ENCODE measurements at regions not wholly inside any gene's neighbourhood (a gene's known extent, or its start where the extent isn't known, plus 50 kb on each side); places are given as distances from the start of the nearest gene placed in this dataset.

GRCh38 chr6:40973304-40973703 is 65.7 kb downstream of the UNC5CL start:
- no peak overlapping the region for H3K4me2 ChIP-seq (ENCODE audit: extremely low read depth, insufficient read depth, low read length)
- no peak for TF ChIP-seq EZH2 (IDR thresholded peaks at IDR 0.05; ENCODE audit: low read length, missing control alignments)
- TF ChIP-seq, protein P1, sequence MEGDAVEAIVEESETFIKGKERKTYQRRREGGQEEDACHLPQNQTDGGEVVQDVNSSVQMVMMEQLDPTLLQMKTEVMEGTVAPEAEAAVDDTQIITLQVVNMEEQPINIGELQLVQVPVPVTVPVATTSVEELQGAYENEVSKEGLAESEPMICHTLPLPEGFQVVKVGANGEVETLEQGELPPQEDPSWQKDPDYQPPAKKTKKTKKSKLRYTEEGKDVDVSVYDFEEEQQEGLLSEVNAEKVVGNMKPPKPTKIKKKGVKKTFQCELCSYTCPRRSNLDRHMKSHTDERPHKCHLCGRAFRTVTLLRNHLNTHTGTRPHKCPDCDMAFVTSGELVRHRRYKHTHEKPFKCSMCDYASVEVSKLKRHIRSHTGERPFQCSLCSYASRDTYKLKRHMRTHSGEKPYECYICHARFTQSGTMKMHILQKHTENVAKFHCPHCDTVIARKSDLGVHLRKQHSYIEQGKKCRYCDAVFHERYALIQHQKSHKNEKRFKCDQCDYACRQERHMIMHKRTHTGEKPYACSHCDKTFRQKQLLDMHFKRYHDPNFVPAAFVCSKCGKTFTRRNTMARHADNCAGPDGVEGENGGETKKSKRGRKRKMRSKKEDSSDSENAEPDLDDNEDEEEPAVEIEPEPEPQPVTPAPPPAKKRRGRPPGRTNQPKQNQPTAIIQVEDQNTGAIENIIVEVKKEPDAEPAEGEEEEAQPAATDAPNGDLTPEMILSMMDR (conservative IDR thresholded peaks at IDR 0.05 in 1 of 2, IDR thresholded peaks at IDR 0.05 in 1 of 2; ENCODE audit: low read depth in 1 of 2, low read length in 2 of 2): no peak
- no peak overlapping the region for H3K4me3 ChIP-seq (replicated peaks in 1 of 4; ENCODE audit: control extremely low read depth in 1 of 4, insufficient read depth in 1 of 4, low read depth in 3 of 4, low read length in 4 of 4)
- no peak overlapping the region for H3K27ac ChIP-seq (ENCODE audit: insufficient read depth, low read length)
- no peak overlapping the region for H2AFZ ChIP-seq (ENCODE audit: low read length)
- no peak overlapping the region for H3K9ac ChIP-seq (ENCODE audit: insufficient read depth, low read length)
- no peaks in the 10 kb centered on the region for H3K79me2 ChIP-seq (ENCODE audit: control insufficient read depth, insufficient read depth, low read length)
- no peaks in the 10 kb centered on the region for H3K4me1 ChIP-seq (ENCODE audit: control insufficient read depth, extremely low read depth, insufficient read depth, low read length)
- no peaks in the 10 kb centered on the region for H4K20me1 ChIP-seq (ENCODE audit: control insufficient read depth, extremely low read depth, insufficient read depth, low read length)
- no peaks in the 10 kb centered on the region for H3K9me3 ChIP-seq (ENCODE audit: control insufficient read depth, insufficient read depth, low read depth, low read length)
- H3K36me3 ChIP-seq (ENCODE audit: control insufficient read depth, insufficient read depth, low read length): no peaks in the 10 kb centered on the region
- no peak for DNase-seq (ENCODE audit: low read depth in 2 of 2)
- no peaks in the 10 kb centered on the region for H3K27me3 ChIP-seq (ENCODE audit: control insufficient read depth, insufficient read depth, low read length)

GRCh38 chr6:40972814-40973213 is 66.2 kb downstream of the UNC5CL start:
- no peaks in the 10 kb centered on the region for H3K36me3 ChIP-seq (ENCODE audit: control insufficient read depth, insufficient read depth, low read length)
- no peak overlapping the region for H3K9ac ChIP-seq (ENCODE audit: insufficient read depth, low read length)
- no peaks in the 10 kb centered on the region for H4K20me1 ChIP-seq (ENCODE audit: control insufficient read depth, extremely low read depth, insufficient read depth, low read length)
- H3K79me2 ChIP-seq (ENCODE audit: control insufficient read depth, insufficient read depth, low read length): no peaks in the 10 kb centered on the region
- no peaks in the 10 kb centered on the region for H3K27me3 ChIP-seq (ENCODE audit: control insufficient read depth, insufficient read depth, low read length)
- no peak overlapping the region for H3K4me2 ChIP-seq (ENCODE audit: extremely low read depth, insufficient read depth, low read length)
- H2AFZ ChIP-seq (ENCODE audit: low read length): no peak overlapping the region
- H3K27ac ChIP-seq (ENCODE audit: insufficient read depth, low read length): no peak overlapping the region
- TF ChIP-seq EZH2 (IDR thresholded peaks at IDR 0.05; ENCODE audit: low read length, missing control alignments): no peak
- TF ChIP-seq, protein P1 (conservative IDR thresholded peaks at IDR 0.05 in 1 of 2, IDR thresholded peaks at IDR 0.05 in 1 of 2; ENCODE audit: low read depth in 1 of 2, low read length in 2 of 2): no peak
- no peaks in the 10 kb centered on the region for H3K4me1 ChIP-seq (ENCODE audit: control insufficient read depth, extremely low read depth, insufficient read depth, low read length)
- no peaks in the 10 kb centered on the region for H3K9me3 ChIP-seq (ENCODE audit: control insufficient read depth, insufficient read depth, low read depth, low read length)
- H3K4me3 ChIP-seq (replicated peaks in 1 of 4; ENCODE audit: control extremely low read depth in 1 of 4, insufficient read depth in 1 of 4, low read depth in 3 of 4, low read length in 4 of 4): no peak overlapping the region
- no peak for DNase-seq (ENCODE audit: low read depth in 2 of 2)

- Histone ChIP-seq H3K9ac (ENCODE audit: insufficient read depth, low read length) (no peak overlapping the region), H3K36me3 (ENCODE audit: control insufficient read depth, insufficient read depth, low read length) (no peaks in the 10 kb centered on the region), H2AFZ (ENCODE audit: low read length) (no peak overlapping the region), H3K4me2 (ENCODE audit: extremely low read depth, insufficient read depth, low read length) (no peak overlapping the region), H3K79me2 (ENCODE audit: control insufficient read depth, insufficient read depth, low read length) (no peaks in the 10 kb centered on the region), H3K27me3 (ENCODE audit: control insufficient read depth, insufficient read depth, low read length) (no peaks in the 10 kb centered on the region), H3K27ac (ENCODE audit: insufficient read depth, low read length) (no peak overlapping the region), H4K20me1 (ENCODE audit: control insufficient read depth, extremely low read depth, insufficient read depth, low read length) (no peaks in the 10 kb centered on the region), H3K4me3 (replicated peaks in 1 of 4; ENCODE audit: control extremely low read depth in 1 of 4, insufficient read depth in 1 of 4, low read depth in 3 of 4, low read length in 4 of 4) (no peak overlapping the region), H3K4me1 (ENCODE audit: control insufficient read depth, extremely low read depth, insufficient read depth, low read length) (no peaks in the 10 kb centered on the region), H3K9me3 (ENCODE audit: control insufficient read depth, insufficient read depth, low read depth, low read length) (no peaks in the 10 kb centered on the region)
- no peak for TF ChIP-seq EZH2 (IDR thresholded peaks at IDR 0.05; ENCODE audit: low read length, missing control alignments)
- TF ChIP-seq, protein P1 (conservative IDR thresholded peaks at IDR 0.05 in 1 of 2, IDR thresholded peaks at IDR 0.05 in 1 of 2; ENCODE audit: low read depth in 1 of 2, low read length in 2 of 2): no peak
- DNase-seq (ENCODE audit: low read depth in 2 of 2): no peak
These were observed 66.8 kb downstream of the UNC5CL start for GRCh38 chr6:40972190-40972589.

All from fibroblast of lung (primary cell).